Umbilical cord (tissue), 1 donor: ENCODE measurements at regions not wholly inside any gene's neighbourhood (a gene's known extent, or its start where the extent isn't known, plus 50 kb on each side); places are given as distances from the start of the nearest gene placed in this dataset.
A peak's percentile ranks its signal among the peaks of the same experiment; 100 is the strongest.

Experiments used
- DNase-seq: peaks from one replicate; pipeline ENCODE4 v3.0.0-alpha.2; 2015; ENCODE audit warnings: low spot score

- DNase-seq: no peak
These were observed 342.3 kb downstream of the HNRNPD start for GRCh38 chr4:82031376-82031927.

DNA sequence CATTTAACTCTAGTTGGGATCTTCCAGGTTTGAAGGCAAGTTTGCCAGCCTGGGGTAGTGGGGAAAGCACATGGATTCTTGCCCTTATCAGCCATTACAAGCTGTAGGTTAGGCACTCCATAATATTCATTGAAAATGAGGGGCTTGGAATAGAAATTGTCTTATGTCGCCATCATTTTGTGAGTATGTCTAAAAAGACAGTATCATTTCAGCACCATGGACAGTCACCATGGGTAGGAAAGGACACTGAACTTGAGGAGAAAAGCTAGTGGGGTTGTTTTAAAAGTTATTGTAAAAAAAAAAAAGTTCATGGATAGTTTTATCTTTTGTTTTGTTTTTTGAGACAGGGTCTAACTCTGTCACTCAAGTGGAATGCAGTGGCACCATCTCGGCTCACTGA lies 356.1 kb downstream of the HNRNPD start:
- DNase-seq: peak; percentile 14

DNA sequence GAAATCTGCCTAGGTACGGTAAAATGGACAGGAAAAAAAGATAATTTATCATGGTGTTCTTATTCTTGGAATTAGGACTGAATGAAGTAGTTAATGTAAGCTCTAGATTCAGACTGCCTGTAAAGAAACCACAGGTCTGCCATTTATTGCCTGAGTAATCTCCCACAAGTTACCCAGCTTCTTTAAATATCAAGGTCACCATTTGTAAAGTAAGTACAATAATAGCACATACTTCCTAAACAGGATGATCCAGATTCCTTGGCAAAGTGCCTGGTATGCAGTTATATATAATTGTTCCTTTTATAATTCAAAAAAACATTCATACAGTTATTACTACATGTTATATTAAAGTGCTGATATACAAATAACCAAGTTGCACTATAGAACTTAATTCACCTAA lies 368.6 kb downstream of the HNRNPD start:
- no peak for DNase-seq

DNA sequence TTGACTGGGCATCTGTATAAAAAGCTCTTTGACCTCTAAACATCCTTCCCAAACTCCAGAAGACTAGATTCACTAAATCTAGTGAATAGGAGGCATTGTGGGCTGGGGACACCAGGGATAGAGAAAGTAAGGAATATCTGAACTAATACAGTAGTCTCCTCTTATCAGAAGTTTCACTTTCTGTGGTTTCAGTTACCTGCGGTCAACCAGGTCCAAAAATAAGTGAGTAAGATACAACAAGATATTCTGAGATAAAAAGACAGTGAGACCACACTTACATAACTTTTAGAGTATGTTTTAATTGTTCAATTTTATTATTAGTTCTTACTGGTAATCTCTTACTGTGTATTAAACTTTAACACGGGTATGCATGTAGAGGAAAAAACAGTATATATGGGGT lies 376.5 kb downstream of the HNRNPD start:
- DNase-seq: no peak

DNA sequence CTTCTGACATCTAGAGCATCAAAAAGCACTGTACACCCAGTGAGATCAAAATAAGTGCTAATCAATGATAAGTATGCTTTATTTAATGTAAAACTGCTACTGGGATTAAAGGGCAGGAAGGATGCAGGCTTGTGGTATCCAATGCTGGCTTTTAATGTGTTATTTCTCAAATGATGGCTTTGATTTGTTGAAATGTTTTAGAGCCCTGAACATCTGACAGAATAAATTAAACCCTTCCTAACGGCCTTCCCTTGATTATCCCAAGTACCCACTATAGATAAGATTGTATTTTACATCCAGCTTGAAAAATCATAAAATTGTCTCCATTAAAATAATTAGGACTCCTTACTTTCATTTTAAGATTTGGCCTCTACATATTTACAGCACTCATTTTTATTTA lies 382.9 kb downstream of the HNRNPD start:
- DNase-seq: no peak

GRCh38 chr4:81990211-81990610 lies 383.6 kb downstream of the HNRNPD start:
- no peak for DNase-seq

DNA sequence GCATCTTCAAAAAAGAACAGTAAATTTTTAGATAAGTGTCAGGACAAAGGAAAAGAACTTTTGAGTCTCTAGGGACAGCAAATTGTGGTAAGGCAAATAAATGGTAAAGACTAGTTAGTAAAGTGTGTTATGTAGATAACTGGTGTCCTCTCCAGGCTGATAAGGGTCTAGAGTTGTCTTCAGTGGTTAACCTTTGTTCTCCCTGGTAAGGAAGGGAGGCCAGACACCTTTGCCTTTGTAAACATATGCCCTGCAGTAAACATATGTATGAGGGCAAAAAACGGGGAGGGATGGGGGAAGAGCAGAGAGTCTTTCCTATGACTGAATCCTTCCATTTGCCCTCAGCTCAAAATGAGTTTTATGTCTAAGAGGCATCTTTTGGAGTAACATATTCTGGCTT lies 384.6 kb downstream of the HNRNPD start:
- no peak for DNase-seq

DNA sequence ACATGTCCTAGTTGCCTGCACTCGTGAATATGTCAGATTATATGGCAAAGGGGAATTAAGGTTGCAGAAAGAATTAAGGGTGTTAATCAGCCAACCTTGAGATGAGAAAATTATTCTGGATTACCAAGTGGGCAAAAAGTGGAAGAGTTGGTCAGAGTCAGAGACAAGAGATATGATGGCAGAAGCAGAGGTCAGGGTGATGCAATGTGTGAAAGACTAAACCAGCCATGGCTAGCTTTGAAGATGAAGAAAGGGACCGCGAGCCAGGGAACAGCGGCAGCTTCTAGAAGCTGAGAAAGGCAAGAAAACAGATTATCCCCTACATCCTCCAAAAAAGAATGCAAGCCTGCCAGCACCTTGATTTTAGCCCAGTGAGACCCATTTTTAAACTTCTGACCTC lies 385.6 kb downstream of the HNRNPD start:
- no peak for DNase-seq

DNA sequence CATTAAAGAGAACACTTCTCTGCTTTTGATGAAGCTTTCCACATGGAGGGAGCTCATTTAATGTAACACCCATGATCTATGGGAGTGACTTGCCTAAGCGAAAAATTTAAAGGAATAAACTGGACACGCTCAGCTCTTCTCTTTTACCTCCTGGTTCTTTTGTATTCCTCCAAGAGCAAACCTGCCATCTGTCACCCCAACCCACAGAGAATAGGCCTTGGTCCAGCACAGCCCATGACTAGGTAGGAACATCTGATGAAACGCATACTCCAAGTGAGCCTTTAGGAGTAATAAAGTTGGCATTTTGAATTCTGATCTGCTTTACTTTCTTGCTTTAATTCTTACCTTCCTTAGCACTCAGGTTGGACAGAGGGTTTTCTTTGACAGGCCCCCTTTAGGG lies 389.0 kb downstream of the HNRNPD start:
- DNase-seq: no peak

DNA sequence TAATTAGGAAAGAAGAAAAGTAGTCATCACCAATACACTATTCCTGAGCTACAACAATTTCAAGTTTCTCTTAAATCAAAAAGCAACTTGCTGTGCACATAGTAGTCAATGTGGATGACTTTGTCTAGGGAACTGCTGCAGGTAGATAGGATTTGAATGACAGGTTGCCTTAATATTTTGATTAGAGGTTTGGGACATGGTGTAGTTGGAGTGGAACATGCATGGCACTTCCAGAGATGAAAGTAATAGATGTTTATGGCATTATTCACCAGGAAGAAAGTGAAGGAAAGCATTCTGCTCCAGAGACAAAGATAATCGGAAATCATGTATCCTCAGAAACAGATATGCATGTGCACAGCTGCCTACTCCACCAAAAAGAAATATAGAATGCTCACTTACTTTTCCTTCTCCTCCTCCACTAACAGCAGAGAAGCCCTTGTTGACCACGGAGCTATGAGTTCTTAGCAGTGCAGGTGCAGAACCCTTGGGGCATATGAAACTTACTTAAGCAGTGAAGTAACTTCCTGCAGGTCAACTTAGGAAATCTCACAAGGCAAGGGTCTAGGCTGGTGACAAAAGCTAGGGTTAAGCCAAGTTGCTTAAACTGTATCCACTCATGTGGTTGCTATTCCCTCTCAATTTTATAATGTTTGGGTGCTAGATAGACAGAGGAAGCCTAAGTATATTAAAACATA lies 390.8 kb downstream of the HNRNPD start:
- no peak for DNase-seq

DNA sequence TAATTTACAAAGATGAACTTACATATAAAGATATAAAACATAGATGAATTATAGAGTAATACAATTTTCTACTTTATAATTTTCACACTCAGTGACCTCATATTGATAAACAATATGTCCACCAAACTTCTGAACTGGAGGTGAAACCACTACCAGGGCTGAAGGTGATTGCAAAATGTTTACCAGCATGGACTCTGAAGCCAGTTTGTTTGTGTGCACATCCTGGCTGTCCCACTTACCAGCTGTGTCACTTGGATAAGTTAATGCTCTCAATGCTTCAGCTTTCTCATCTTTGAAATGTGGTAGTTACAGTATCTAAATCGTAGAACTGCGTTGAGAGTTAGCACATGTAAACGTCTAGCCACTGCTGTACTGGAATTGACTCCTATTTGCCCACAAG lies 392.6 kb downstream of the HNRNPD start:
- no peak for DNase-seq

DNA sequence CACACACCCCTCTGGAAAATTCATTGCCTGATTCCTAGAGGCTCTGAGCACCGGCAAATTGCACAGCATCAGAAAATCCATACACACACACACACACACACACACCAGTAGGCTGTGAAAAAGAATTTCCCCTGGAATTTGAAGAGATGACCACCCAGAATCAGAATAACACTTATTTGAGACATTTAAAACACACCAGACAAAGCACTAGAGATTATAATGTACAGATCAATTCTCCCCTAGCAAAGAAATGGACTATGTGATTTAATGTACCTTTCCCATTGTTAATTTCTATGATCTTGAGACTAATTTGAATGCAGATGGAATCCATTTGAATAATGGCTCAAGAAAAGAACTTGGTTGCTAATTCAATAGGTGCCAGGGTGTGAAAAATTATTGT lies 399.3 kb downstream of the HNRNPD start:
- no peak for DNase-seq

DNA sequence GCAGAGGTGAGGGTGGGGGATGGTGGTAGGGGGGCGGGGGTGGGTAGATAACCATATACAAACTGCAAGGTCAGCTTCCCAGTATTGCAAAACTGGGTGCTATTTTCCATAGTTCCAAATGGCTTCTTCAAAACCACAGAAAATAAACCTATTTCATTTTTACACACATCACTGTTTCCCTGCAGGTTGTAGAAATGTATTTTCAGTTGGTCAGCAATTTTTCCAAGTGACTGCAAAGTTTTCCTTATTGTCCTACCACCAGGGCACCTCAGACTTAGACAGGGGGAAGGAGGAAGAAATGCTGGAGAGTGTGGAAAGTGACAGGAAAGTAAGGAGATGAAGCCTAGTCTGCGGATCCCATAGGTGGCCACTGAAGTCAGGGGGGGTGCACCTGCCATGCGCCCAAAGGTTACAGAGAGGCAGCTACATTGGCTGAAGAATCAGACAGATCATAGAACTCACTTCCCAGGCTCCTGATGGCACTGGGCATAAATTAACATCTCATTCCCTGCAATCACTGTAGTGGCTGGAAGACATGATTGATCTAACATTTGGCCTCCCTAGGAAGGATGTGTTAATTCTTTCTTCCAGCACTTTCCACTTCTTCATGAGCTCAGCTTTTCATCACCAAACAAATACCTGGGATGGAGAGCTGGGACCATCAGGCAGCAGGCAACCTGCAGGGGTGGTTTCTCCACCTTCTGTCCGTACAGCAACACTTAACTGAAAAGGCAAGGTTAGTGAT lies 402.0 kb downstream of the HNRNPD start:
- no peak for DNase-seq

- DNase-seq: no peak
These were observed 402.7 kb downstream of the HNRNPD start for GRCh38 chr4:81971061-81971460.

DNA sequence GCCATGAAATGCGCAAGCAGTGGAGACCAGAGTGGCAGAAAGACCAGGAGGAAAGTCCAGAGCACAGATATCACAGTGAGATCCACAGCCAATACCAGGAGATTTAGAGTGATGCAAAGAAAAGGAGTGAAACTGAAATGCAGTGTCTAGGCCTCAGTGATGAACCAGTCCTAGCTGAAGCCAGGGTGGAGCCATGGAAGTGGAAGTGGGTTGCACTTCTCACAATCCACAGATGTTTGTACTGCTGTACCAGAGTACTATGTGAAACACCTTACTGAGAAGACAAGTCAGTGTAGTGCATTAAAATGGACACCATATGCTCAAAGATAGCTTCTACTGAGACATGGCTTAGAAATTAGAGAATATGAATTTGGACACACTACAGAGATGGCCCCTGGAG lies 403.3 kb downstream of the HNRNPD start:
- DNase-seq: no peak

- DNase-seq: no peak
These were observed 407.1 kb downstream of the HNRNPD start for GRCh38 chr4:81966676-81967075.

DNA sequence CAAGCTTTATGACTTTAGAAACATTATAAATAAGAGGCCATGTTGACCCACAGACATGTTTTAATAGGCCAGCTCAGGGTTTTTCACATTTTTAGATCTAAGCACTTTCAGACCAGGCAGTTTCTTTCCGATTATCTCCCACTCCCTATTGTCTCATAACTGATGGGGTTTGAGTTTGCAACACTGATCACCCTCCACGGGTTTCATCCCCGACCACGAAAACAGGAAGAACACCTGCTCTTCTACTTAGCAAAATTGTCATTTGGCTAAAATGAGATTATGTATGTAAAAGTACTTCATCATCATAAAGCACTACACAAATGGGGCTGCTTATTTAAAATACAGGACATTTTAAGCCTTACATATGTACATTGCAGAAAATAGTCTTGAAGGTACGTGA lies 407.9 kb downstream of the HNRNPD start:
- no peak for DNase-seq

DNA sequence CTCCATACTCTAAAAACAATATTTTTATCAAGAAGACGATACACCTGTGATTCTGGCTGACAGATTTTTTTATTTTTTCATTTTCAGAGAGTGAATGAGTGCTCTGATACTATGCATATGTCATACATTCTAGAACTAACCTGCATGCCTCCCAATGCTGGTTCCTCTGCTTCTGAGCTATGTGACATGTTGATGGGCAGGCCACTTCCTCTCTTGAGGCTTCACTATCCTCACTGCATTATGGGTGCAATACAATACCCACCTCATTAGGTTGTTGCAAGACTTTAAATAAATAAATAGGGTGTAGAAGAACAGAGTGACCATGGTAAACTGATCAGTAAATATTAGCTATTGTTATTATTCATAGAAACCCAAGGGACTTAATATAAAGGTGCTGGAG lies 408.3 kb downstream of the HNRNPD start:
- DNase-seq: no peak

GRCh38 chr4:81963763-81964020 lies 410.1 kb downstream of the HNRNPD start:
- no peak for DNase-seq

DNA sequence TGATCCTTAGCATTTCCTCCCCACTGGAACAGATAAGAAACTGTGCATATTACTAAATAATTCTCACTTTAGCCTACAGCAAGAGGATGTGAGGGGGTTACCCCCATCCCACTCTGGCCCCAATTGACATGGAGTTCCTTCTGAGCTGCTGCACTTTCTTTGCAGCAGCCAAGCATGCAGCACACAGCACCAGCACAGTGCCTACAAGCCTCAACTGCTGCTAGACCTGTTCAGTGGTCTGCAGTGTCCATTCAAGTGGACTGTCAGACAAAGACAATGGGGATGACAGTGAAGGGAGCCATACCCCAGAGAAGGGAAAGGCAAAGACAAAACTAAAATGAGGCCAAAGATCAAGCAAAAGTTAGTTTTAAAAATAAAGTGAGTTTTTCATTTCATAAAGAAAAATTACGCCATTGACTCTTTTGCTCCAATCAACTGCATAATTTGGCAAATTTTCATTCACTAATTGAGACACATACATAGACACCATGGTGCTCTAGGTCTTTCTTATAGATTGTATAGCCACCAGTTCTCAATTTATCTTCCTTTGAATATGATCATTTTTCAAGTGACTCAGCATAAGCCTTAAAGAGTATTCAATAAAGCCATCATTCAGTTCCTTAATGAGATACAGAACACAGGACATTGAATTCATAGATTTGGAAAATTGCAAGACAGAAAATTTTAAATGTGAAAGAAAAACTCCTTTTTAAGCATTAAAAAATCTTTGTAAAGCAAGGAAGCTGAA lies 410.6 kb downstream of the HNRNPD start:
- DNase-seq: no peak

DNA sequence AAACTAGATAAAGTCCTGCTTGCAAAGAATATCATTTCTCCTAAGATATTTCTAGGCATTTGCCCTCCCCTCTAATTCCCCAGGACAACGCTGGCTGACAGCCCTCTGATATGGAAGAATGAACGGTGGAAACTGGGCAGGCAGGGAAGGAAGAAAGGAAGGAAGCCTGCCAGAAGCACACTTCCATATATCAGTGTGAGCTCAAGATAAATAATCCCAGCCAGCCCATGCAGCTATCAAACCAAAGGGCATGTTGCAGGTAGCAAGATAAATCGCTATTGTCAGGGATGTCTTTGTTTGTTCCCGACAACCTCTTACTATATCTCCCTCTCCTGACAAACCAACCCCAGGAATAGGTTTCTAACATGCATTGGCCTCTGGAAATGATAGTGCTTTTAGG lies 412.8 kb downstream of the HNRNPD start:
- DNase-seq: no peak

GRCh38 chr4:81954271-81954670 lies 419.5 kb downstream of the HNRNPD start:
- no peak for DNase-seq
